Suprapubic skin (tissue), 4 donors: ENCODE measurements at regions not wholly inside any gene's neighbourhood (a gene's known extent, or its start where the extent isn't known, plus 50 kb on each side); places are given as distances from the start of the nearest gene placed in this dataset.

Experiments used
- CTCF ChIP-seq, 2 donors: fragments of 200-600 bp in 1 of 2; fragments of 450-650 bp in 1 of 2; sonication (generic) in 1 of 2; IDR thresholded peaks; one replicate each; pipeline ENCODE4 v1.5.1; 2016 to 2019; ENCODE audit warnings: antibody characterized with exemption in 2 of 2, mild to moderate bottlenecking in 1 of 2, moderate library complexity in 1 of 2
- POLR2A ChIP-seq, 2 donors: fragments of 450-650 bp; IDR thresholded peaks; one replicate each; pipeline ENCODE4 v1.6.1; 2017; ENCODE audit warnings: antibody characterized with exemption in 2 of 2, mild to moderate bottlenecking in 2 of 2, moderate library complexity in 2 of 2
- POLR2AphosphoS5 ChIP-seq, 3 donors: sonication (generic); formaldehyde crosslinking; IDR thresholded peaks; one replicate each; pipeline ENCODE4 v1.6.1; 2017; ENCODE audit warnings: antibody characterized with exemption in 3 of 3

GRCh38 chr3:55300701-55301100 lies 186.4 kb downstream of the WNT5A start:
- TF ChIP-seq POLR2AphosphoS5 (IDR thresholded peaks at IDR 0.05) (no peak), CTCF (IDR thresholded peaks at IDR 0.05) (no peak), POLR2A (IDR thresholded peaks at IDR 0.05) (no peak)
